ACHN (cell line): ENCODE measurements at regions not wholly inside any gene's neighbourhood (a gene's known extent, or its start where the extent isn't known, plus 50 kb on each side); places are given as distances from the start of the nearest gene placed in this dataset.
"Not testable (repeated sequence)": the region's sequence is repeated elsewhere in the genome, so short reads cannot be mapped to it uniquely, and the experiment has no call there.

Experiments used
- DNase-seq: peaks from one replicate; pipeline ENCODE4 v3.0.0-alpha.2; 2015
- in situ Hi-C: cut with HindIII; loops from 2 replicates; pipeline ENCODE4 v1.10.0; 2017; ENCODE audit warnings: low sequenced_read_pairs, low pct_ligation_motif_present, low pct_unique_long_range_greater_than_20kb

DNA sequence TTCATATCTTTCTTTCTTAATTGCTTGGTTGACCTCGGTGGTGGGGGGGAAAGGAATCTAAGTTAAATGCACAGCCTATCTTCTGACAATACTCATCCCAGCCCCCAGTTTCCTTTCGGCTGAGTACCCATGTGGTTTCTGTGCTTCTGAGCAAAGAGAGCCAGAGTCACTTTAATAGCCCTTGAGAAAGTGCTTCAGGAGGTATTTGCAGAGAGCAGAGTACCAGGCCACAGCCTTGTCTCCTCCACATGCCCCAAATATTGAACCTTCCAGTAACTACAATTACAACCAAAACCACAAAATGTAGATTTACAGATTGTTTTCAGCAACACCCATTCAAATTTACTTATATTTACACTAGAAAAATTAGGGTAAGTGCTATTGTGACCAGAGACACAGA is 647.4 kb downstream of the NR2F2 start:
- DNase-seq: no peak
- in situ Hi-C loops: no loop called here

DNA sequence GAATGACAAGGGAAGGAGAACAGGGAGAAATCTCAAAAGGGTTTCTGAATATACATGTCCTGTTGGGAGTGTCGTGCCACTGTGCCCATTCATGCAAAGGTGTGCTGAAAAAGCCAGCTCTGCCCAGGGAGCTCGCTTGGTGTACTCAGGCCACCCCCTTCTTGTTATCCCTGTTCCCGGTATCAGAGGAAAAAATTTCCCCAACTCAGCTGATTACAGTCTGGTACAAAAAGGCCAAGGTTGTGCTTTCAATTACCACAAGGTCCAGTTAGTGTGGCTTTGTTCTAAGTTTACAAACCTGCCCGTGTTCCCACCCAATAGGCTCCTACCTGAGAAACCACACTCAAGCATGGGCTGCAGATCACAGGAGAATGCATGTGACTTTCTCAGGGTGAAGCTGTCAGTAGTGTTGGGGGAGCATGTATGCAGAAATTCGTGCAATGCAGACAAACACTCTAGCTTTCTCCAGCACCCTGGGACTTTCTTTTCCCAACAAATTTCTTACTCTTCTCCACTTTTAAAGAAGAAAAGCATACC is 648.5 kb downstream of the NR2F2 start:
- no peak for DNase-seq
- in situ Hi-C loops: no loop called here

DNA sequence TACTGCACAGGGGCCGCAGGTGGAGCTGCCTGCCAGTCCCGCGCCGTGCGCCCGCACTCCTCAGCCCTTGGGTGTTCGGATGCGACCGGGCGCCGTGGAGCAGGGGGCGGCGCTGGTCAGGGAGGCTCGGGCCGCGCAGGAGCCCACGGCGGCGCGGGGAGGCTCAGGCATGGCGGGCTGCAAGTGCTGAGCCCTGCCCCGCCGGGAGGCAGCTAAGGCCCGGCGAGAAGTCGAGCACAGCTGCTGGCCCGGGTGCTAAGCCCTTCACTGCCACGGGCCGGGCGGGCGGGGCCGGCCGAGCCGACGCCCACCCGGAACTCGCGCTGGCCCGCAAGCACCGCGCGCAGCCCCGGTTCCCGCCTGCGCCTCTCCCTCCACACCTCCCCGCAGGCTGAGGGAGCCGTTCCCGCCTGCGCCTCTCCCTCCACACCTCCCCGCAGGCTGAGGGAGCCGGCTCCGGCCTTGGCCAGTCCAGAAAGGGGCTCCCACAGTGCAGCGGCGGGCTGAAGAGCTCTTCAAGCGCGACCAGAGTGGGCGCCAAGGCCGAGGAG is 653.7 kb downstream of the NR2F2 start:
- in situ Hi-C loops, DNase-seq: not testable (repeated sequence)

DNA sequence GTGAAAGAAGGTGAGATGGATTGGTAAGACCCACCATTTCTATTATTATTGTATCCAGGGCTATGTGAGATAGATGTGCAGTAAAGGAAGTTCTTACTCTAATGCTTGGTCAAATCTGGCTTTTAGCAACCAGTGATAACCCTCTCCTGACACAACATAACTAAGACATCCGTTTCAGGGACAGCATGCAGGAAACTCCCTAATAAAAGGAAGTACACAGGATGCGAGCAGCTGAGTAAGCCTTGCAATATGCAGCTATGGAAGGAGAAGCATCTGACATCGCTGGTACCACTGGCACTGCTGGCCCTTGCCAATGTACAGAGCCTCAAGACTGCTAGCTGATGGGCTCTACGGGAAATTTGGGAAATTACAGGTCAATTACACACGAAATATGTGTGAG is 662.3 kb downstream of the NR2F2 start:
- in situ Hi-C loops: no loop called here
- DNase-seq: no peak

DNA sequence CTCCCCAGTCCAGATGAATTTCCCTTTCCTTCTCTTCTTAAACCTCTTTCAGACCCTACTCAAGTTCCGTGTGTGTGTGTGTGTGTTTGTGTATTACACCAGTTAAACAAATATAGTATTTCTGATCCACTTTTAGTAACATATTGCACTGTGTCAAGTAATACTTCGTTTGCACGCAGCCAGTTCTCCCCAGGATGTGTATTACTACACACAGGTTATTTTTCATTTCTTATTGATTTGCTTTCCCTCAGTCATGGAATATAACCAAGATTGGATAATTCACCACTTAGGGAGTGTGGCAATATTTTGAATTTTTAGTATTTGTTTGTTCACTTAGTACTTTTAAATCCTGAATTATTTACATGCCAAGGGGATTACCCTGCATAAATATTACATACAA is 667.0 kb downstream of the NR2F2 start:
- DNase-seq: no peak
- in situ Hi-C loops: no loop called here

DNA sequence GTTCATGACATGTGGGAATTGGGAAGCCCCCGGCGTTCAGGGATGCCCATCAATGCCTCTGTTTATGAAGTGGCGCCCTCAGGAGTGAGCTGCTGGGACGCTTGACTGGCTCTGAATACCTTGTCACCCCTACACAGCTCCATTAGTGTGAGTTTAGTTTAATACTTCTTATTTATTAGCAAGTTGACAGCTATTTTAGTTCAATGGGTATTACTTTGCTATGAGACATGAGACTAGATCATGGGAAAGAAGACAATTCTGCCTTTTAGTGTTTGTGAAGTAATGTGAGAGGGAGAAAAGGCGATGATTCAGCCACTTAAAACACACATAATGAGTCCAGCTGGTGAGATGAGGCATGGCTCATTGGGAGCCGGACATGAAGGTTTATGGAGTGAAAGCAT is 678.5 kb downstream of the NR2F2 start:
- in situ Hi-C loops: no loop called here

DNA sequence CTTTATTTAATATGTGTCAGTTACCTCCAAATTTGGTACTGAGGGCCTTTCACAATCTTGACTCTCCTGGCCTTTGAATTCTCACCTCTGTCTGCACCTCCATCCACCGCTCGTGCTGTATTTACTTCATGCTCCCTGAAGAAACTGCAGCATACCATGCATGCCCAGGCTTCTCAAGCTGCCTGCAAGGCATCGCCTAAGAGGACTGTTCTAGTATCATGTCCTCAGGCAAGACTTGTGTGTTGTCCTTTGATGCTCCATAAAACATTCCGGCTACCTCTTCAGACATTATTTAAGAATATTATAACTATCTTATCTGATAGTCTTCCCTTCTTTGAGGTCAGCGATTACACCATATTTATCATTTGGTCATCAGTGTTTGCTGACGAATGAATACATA is 682.5 kb downstream of the NR2F2 start:
- DNase-seq: no peak
- in situ Hi-C loops: no loop called here

More for the DNA sequence above, 678.5 kb downstream of the NR2F2 start:
- no peak for DNase-seq

DNA sequence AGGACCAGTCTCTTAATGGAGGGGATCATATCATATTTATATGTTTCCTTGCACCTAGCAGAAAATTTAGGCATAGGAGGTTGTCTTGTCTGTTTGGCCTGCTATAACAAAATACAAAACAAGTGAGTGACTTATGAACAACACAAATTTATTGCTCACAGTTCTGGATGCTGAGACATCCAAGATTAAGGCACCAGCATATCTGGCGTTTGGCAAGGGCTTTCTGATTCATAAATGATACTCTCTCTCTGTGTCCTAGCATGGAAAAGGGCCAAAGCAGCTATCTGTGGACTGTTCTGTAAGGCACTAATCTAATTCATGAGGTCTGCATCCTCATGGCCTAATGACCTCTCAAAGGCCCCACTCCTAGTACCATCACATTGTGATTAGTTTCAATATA is 683.0 kb downstream of the NR2F2 start:
- no peak for DNase-seq
- in situ Hi-C loops: no loop called here

DNA sequence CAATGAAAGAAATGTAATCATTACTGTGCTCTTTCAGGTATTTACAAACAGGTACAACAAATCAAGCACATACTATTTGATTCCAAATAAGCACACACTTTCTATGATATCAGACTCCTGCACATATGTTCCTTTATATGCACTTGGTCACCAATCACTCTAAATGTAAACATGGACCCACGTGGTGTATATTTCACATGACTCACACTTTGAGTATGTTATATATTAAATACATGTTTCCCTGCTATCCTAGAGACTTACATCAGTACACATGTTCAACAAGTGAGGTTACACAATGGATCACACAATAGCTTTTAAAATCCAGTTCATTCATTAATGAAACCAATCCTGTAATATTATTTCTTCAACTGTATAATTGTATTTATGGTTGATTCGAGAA is 683.5 kb downstream of the NR2F2 start:
- in situ Hi-C loops: no loop called here
- DNase-seq: no peak

DNA sequence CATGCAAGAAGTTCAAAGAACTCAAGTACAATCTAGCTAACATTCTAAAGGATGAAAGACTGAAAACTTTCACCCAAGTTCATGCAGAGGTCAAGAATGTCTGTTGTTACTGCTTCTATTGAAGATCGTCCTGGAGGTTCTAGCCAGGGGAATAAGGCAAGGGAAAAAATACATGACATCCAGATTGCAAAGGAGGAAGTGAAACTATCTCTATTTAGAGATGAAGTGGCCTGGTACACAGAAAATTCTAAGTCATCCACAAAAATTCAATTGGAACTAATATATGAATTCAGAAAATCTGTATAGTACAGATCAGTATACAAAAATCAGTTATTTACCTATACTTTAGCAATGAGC is 693.0 kb downstream of the NR2F2 start:
- DNase-seq: no peak
- in situ Hi-C loops: no loop called here

DNA sequence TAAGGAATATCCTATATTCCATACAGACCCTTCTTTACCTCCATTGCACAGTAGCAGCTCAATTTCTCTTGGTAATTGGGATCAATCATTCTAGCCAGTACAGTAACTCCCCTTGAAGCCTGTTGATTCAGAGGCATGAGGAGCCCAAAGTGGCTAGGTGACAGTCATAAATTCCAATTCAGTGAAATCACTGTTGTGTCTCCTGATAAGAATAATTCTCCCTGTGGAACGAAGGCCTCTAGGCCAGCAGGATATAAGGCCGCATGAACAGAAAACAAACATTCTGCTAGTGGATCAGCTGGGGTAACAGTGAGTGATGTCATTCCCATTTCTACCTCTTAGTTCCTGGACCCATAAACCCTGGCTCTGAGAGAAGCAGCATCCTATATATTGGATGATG is 696.3 kb downstream of the NR2F2 start:
- no peak for DNase-seq
- in situ Hi-C loops: no loop called here

DNA sequence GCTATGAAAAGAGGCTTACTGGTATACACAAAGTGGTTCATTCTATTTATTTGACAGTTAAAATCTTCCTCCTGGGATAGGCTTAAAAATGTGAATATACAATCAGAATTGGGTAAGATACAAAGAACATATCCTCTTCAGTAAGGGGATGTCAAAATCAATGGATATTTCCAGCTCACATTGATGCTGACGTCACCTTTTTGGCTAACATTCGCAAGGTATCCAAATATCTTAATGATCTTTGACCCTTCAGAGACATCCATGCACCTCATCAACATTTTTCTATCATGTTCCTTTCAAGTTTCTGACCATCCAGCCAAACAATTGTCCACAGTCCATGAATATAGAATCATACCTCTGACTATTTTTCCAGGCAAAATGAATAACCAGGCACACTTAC is 697.3 kb downstream of the NR2F2 start:
- in situ Hi-C loops: no loop called here
- no peak for DNase-seq

DNA sequence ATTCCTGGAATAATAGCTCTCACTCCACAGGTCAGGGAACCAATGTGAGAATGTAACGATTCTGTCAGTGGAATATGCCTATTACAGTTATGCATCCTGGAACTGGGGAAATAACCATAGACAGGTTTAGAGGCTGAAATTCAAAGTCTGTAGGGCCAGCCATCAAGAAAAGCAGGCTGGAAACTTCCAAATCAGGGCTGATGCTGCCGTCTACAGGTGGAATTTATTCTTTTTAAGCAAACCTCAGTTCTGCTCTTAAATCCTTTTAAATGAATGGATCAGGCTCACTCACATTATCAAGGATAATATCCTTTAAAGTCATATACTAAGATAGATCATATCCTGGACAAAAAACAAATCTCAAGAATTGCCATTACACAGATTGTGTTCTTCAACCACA is 699.8 kb downstream of the NR2F2 start:
- DNase-seq: no peak
- in situ Hi-C loops: no loop called here

DNA sequence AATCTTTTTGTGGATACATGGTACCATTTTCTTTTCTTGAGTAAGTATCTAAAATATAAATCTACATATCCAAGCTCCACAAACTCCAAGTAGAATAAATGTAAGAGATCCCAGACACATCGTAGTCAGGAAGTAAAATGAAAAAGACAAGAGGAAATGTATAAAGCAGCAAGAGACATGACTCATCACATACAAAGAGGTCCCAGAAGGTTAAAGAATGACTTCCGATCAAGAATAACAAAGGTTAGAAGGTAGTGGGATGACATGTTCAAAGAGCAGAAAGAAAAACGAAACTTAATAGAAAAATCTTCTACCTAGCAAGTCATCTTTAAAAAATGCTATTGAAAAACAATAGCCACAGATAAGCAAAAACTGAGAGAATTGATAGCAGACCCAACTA is 705.8 kb downstream of the NR2F2 start:
- DNase-seq: no peak
- in situ Hi-C loops: no loop called here

DNA sequence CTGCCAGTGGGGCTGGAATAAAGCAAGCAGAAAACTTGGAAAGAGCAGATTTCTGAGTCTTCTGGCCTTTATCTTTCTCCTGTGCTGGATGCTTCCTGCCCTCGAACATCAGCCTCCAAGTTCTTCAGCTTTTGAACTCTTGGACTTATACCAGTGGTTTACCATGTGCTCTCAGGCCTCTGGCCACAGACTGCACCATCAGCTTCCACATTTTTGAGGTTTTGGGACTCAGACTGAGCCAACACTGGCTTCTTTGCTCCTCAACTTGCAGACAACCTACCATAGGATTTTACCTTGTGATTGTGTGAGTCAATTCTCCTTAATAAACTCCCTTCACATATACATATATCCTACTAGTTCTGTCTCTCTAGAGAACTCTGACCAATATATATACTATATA is 706.6 kb downstream of the NR2F2 start:
- in situ Hi-C loops: no loop called here
- DNase-seq: no peak

DNA sequence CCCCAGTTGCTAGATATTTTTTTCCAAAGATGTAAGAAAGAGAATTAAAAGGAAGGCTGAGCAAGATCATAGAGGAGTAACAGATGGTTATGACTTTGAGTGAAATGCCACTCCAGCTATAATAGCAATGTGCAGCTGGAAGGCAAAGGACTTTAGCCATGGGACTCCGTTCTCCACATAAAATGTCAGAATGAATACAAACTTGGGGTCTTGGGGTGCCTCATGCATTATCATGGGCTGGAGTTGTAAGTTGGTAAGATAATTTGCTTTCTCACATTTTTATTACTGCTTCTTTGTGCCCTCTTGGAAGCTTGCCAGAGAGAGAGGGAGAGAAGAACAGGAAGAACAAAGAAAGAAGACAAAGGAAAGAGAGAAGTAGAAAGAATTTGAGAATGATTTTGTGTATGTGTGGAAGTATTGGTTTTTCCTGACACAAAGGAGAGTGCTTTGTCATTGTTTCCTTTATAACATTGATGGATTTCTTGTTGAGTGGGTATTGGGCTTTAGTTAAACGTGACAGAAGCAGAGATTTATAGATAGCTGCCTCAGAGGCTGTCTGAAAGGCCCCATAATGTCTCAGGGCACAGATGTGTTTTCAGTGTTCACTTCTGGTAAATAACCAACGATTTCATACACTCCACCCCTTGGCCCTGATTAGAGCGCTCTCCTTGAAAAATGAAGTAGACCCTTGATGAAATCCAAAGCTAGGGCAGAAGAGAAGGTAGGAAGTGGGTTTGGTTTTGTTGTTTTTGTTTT is 715.3 kb downstream of the NR2F2 start:
- in situ Hi-C loops: no loop called here
- DNase-seq: no peak

DNA sequence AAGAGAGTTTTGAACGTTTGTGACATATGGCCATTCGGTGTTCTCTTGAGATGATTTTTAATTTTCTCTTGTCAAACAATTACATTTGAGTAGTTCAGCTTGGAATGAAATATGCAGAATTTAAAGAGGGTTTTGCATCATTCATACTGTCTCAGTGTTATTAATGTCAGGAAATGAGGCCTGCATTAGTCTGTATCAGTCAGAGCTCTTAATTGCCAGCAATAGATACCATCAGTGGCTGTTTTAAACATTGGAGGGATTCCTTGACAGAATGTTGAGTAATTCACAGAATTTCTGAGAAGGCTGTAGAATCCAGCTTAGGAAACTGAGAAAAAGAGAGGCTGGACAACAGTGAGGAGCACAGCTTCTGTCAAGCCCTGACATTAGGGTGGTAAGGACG is 722.0 kb downstream of the NR2F2 start:
- DNase-seq: no peak
- in situ Hi-C loops: no loop called here

DNA sequence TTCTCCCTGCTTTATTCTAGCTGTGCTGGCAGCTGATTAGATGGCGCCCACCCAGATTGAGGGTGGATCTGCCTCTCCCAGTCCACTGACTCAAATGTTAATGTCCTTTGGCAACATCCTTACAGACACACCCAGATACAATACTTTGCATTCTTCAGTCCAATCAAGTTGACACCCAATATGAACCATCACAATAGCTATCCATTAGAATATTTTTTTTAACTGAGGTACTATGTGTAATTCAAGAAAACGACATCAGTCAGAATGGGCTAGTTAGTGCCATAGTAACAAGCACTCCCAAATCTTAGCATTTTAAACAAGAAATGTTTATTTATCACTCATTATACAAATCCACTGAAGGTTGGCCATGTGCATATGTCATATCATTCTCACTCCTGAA is 723.1 kb downstream of the NR2F2 start:
- in situ Hi-C loops: no loop called here
- DNase-seq: no peak

DNA sequence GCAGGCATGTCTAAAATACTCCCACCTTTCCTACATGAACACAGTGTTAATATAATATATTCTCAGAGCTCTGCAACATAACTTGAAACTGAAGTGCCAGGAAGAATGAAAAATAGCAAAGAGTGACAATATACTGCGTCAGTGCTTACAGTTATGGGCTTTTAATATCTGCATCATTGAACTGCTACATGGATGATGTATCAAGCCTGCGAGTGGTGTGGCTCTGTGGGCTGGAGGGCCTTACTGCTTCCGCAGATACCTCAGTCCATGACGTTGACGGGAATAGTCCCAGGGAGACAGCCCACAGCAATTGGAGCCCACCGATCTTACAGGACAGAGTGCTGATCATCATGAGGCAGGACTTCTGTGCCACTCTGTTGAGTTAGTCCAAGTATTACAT is 727.0 kb downstream of the NR2F2 start:
- in situ Hi-C loops: no loop called here
- DNase-seq: no peak

DNA sequence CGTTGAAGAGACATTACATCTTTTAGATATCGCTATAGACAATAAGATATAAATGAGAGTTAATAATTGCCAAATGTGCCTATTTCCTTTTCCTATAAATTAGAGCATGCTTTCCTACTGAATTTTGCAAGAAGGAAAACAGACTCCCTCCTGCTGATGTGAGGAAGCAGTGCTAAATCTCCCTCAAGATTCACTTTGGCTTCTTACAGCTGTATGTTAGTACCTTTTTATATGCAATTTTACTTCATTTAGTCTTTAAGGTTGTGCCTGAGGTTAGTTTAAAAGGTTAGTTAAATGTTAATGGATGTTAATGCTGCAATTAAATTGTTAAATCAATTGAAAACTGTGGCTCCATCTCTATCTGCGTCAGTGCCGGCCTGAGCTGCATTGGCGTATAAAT is 728.8 kb downstream of the NR2F2 start:
- in situ Hi-C loops: no loop called here

More for the DNA sequence above, 728.8 kb downstream of the NR2F2 start:
- DNase-seq: no peak
